ENCODE measurements at regions not wholly inside any gene's neighbourhood (a gene's known extent, or its start where the extent isn't known, plus 50 kb on each side); places are given as distances from the start of the nearest gene placed in this dataset.

- Histone ChIP-seq H4K20me1 (ENCODE audit: insufficient read depth) (no peaks in the 10 kb centered on the region), H3K4me2 (ENCODE audit: unreplicated experiment) (peak overlapping the region; percentile 20), H3K9me3 (ENCODE audit: low read depth) (no peaks in the 10 kb centered on the region), H3F3A (ENCODE audit: insufficient read depth) (no peaks in the 10 kb centered on the region), H2AFZ (no peak overlapping the region), H3K4me3 (no peak overlapping the region), H3K9ac (no peak overlapping the region), H3K4me1 (ENCODE audit: insufficient read depth) (no peaks in the 10 kb centered on the region), H3K36me3 (ENCODE audit: low read depth) (no peaks in the 10 kb centered on the region), H3K27ac (no peak overlapping the region), H3K79me2 (ENCODE audit: insufficient read depth) (0 out of 2 replicates have a peak, but pooled peaks cover 13% of the 10 kb centered on the region), H3K9me2 (ENCODE audit: insufficient read depth) (no peaks in the 10 kb centered on the region), H3K27me3 (replicated peaks; ENCODE audit: insufficient read depth) (no peaks in the 10 kb centered on the region)
- DNase-seq, result no peak
- WGBS, 2 experiments (ENCODE audit: low coverage in 1 of 2, low lambda C conversion rate in 2 of 2, missing lambda C conversion rate in 2 of 2), result 53 to 54% methylated on average over 4 of the region's 4 CpGs
- TF ChIP-seq EZH2phosphoT487 (IDR thresholded peaks at IDR 0.05; ENCODE audit: insufficient read depth, low read depth) (no peak), EZH2 (IDR thresholded peaks at IDR 0.05; ENCODE audit: insufficient read depth, poor library complexity, severe bottlenecking) (no peak)
- in situ Hi-C loops (cut with MboI), result no loop called here
Measured at GRCh38 chr21:16423921-16424320, 694.1 kb downstream of the USP25 start.

- Histone ChIP-seq H3K9ac (no peak overlapping the region), H3F3A (ENCODE audit: insufficient read depth) (no peaks in the 10 kb centered on the region), H3K4me3 (no peak overlapping the region), H4K20me1 (ENCODE audit: insufficient read depth) (no peaks in the 10 kb centered on the region), H3K4me2 (ENCODE audit: unreplicated experiment) (no peak overlapping the region), H2AFZ (no peak overlapping the region), H3K79me2 (ENCODE audit: insufficient read depth) (0 out of 2 replicates have a peak, but pooled peaks cover 13% of the 10 kb centered on the region), H3K4me1 (ENCODE audit: insufficient read depth) (no peaks in the 10 kb centered on the region), H3K27me3 (replicated peaks; ENCODE audit: insufficient read depth) (no peaks in the 10 kb centered on the region), H3K9me3 (ENCODE audit: low read depth) (no peaks in the 10 kb centered on the region), H3K36me3 (ENCODE audit: low read depth) (no peaks in the 10 kb centered on the region), H3K27ac (no peak overlapping the region), H3K9me2 (ENCODE audit: insufficient read depth) (no peaks in the 10 kb centered on the region)
- 87 to 91% methylated on average over 5 of the region's 5 CpGs for WGBS, 2 experiments (ENCODE audit: low coverage in 1 of 2, low lambda C conversion rate in 2 of 2, missing lambda C conversion rate in 2 of 2)
- TF ChIP-seq EZH2phosphoT487 (IDR thresholded peaks at IDR 0.05; ENCODE audit: insufficient read depth, low read depth) (no peak), EZH2 (IDR thresholded peaks at IDR 0.05; ENCODE audit: insufficient read depth, poor library complexity, severe bottlenecking) (no peak)
- DNase-seq, result no peak
- in situ Hi-C loops (cut with MboI), result no loop called here
Measured at GRCh38 chr21:16424331-16424751, 694.6 kb downstream of the USP25 start.

- in situ Hi-C loops (cut with MboI), result no loop called here
- Histone ChIP-seq H3F3A (ENCODE audit: insufficient read depth) (no peaks in the 10 kb centered on the region), H3K4me3 (no peak overlapping the region), H3K9ac (no peak overlapping the region), H3K4me2 (ENCODE audit: unreplicated experiment) (no peak overlapping the region), H3K79me2 (ENCODE audit: insufficient read depth) (0 out of 2 replicates have a peak, but pooled peaks cover 8% of the 10 kb centered on the region), H3K9me3 (ENCODE audit: low read depth) (no peaks in the 10 kb centered on the region), H3K4me1 (ENCODE audit: insufficient read depth) (no peaks in the 10 kb centered on the region), H3K27me3 (replicated peaks; ENCODE audit: insufficient read depth) (no peaks in the 10 kb centered on the region), H3K36me3 (ENCODE audit: low read depth) (no peaks in the 10 kb centered on the region), H4K20me1 (ENCODE audit: insufficient read depth) (no peaks in the 10 kb centered on the region), H2AFZ (no peak overlapping the region), H3K27ac (no peak overlapping the region), H3K9me2 (ENCODE audit: insufficient read depth) (no peaks in the 10 kb centered on the region)
- DNase-seq, result no peak
- TF ChIP-seq EZH2 (IDR thresholded peaks at IDR 0.05; ENCODE audit: insufficient read depth, poor library complexity, severe bottlenecking) (no peak), EZH2phosphoT487 (IDR thresholded peaks at IDR 0.05; ENCODE audit: insufficient read depth, low read depth) (no peak)
Measured at GRCh38 chr21:16425376-16425775, 695.6 kb downstream of the USP25 start.

- no peak for DNase-seq
- Histone ChIP-seq H3K9me3 (ENCODE audit: low read depth) (no peaks in the 10 kb centered on the region), H3K79me2 (ENCODE audit: insufficient read depth) (no peaks in the 10 kb centered on the region), H3F3A (ENCODE audit: insufficient read depth) (no peaks in the 10 kb centered on the region), H3K4me1 (ENCODE audit: insufficient read depth) (no peaks in the 10 kb centered on the region), H3K9ac (no peak overlapping the region), H2AFZ (no peak overlapping the region), H3K9me2 (ENCODE audit: insufficient read depth) (no peaks in the 10 kb centered on the region), H3K4me3 (no peak overlapping the region), H3K27ac (no peak overlapping the region), H3K4me2 (ENCODE audit: unreplicated experiment) (no peak overlapping the region), H3K36me3 (ENCODE audit: low read depth) (no peaks in the 10 kb centered on the region), H3K27me3 (replicated peaks; ENCODE audit: insufficient read depth) (no peaks in the 10 kb centered on the region), H4K20me1 (ENCODE audit: insufficient read depth) (no peaks in the 10 kb centered on the region)
- no peak for TF ChIP-seq EZH2phosphoT487 (IDR thresholded peaks at IDR 0.05; ENCODE audit: insufficient read depth, low read depth)
- no peak for TF ChIP-seq EZH2 (IDR thresholded peaks at IDR 0.05; ENCODE audit: insufficient read depth, poor library complexity, severe bottlenecking)
- in situ Hi-C loops (cut with MboI), result no loop called here
- WGBS, 2 experiments (ENCODE audit: low coverage in 1 of 2, low lambda C conversion rate in 2 of 2, missing lambda C conversion rate in 2 of 2), result 84 to 86% methylated on average over 6 of the region's 6 CpGs
Measured at GRCh38 chr21:16426936-16427335, 697.2 kb downstream of the USP25 start.

- in situ Hi-C loops (cut with MboI), result no loop called here
- DNase-seq, result no peak
- WGBS, 2 experiments (ENCODE audit: low coverage in 1 of 2, low lambda C conversion rate in 2 of 2, missing lambda C conversion rate in 2 of 2), result 96 to 98% methylated on average over 3 of the region's 3 CpGs
- Histone ChIP-seq H3K27ac (no peak overlapping the region), H3K9me3 (ENCODE audit: low read depth) (no peaks in the 10 kb centered on the region), H3K4me3 (no peak overlapping the region), H4K20me1 (ENCODE audit: insufficient read depth) (no peaks in the 10 kb centered on the region), H3F3A (ENCODE audit: insufficient read depth) (no peaks in the 10 kb centered on the region), H3K9ac (no peak overlapping the region), H2AFZ (no peak overlapping the region), H3K4me1 (ENCODE audit: insufficient read depth) (no peaks in the 10 kb centered on the region), H3K4me2 (ENCODE audit: unreplicated experiment) (no peak overlapping the region), H3K27me3 (replicated peaks; ENCODE audit: insufficient read depth) (no peaks in the 10 kb centered on the region), H3K79me2 (ENCODE audit: insufficient read depth) (no peaks in the 10 kb centered on the region), H3K9me2 (ENCODE audit: insufficient read depth) (no peaks in the 10 kb centered on the region), H3K36me3 (ENCODE audit: low read depth) (no peaks in the 10 kb centered on the region)
- no peak for TF ChIP-seq EZH2phosphoT487 (IDR thresholded peaks at IDR 0.05; ENCODE audit: insufficient read depth, low read depth)
Measured at GRCh38 chr21:16427587-16428087, 697.9 kb downstream of the USP25 start.

Measured in GM23248 (cell line).